AG04449 (cell line): ENCODE measurements at regions not wholly inside any gene's neighbourhood (a gene's known extent, or its start where the extent isn't known, plus 50 kb on each side); places are given as distances from the start of the nearest gene placed in this dataset.

Source experiments
- CTCF ChIA-PET: fragments of 350-600 bp; formaldehyde crosslinking; extraction: SDS; loops from one replicate; lab custom pipeline; 2021; ENCODE audit warnings: antibody characterized with exemption; lab: Yijun Ruan, JAX
- POLR2A ChIA-PET: fragments of 400-600, 350-600 bp; formaldehyde crosslinking; extraction: SDS; loops from one replicate; lab custom pipeline; 2020; ENCODE audit warnings: antibody characterized with exemption, inconsistent platforms; lab: Yijun Ruan, JAX
- DNase-seq: peaks from one replicate; pipeline ENCODE4 v3.0.0-alpha.2; 2010; ENCODE audit warnings: low read depth, low spot score
- H3K4me3 ChIP-seq: 2 replicates; pipeline ENCODE4 v1.5.1; 2011; ENCODE audit warnings: low read depth, mild to moderate bottlenecking, control low read depth, low read length
- CTCF ChIP-seq: IDR thresholded peaks from one replicate; pipeline ENCODE4 v1.5.1; 2011; ENCODE audit warnings: mild to moderate bottlenecking, moderate library complexity, low read length, control low read depth, inconsistent platforms; ENCODE audit not compliant: insufficient read depth; ENCODE audit errors: missing control alignments

GRCh38 chr4:143019351-143019750 lies 165.4 kb upstream of the USP38 start:
- no peak for TF ChIP-seq CTCF
- ChIA-PET CTCF (no interaction called here), POLR2A (no interaction called here)
- no peak overlapping the region for H3K4me3 ChIP-seq
- no peak for DNase-seq

GRCh38 chr4:143021384-143021783 lies 163.3 kb upstream of the USP38 start:
- ChIA-PET CTCF (no interaction called here), POLR2A (interaction anchor here (0.6 kb wide), 1 partner anchor 616 kb away, joined by 3 read pairs; no protein-coding TSS in a partner anchor)
- DNase-seq: no peak
- H3K4me3 ChIP-seq: no peak overlapping the region
- TF ChIP-seq CTCF: no peak

GRCh38 chr4:143023239-143023918 lies 161.3 kb upstream of the USP38 start:
- no peak overlapping the region for H3K4me3 ChIP-seq
- ChIA-PET CTCF (no interaction called here), POLR2A (no interaction called here)
- DNase-seq: no peak
- no peak for TF ChIP-seq CTCF

- POLR2A ChIA-PET: no interaction called here
- no peak for DNase-seq
- CTCF ChIA-PET: no interaction called here
Measured at GRCh38 chr4:143025081-143025704, 159.5 kb upstream of the USP38 start.

GRCh38 chr4:143026459-143027170 lies 158.1 kb upstream of the USP38 start:
- CTCF ChIA-PET: no interaction called here
- H3K4me3 ChIP-seq: no peak overlapping the region
- no peak for DNase-seq
- no peak for TF ChIP-seq CTCF
- POLR2A ChIA-PET: no interaction called here

More at GRCh38 chr4:143025081-143025704, 159.5 kb upstream of the USP38 start:
- no peak overlapping the region for H3K4me3 ChIP-seq
- TF ChIP-seq CTCF: no peak

GRCh38 chr4:143035661-143036060 lies 149.1 kb upstream of the USP38 start:
- DNase-seq: no peak
- H3K4me3 ChIP-seq: no peak overlapping the region
- POLR2A ChIA-PET: no interaction called here
- no peak for TF ChIP-seq CTCF
- CTCF ChIA-PET: no interaction called here
